22Rv1 (cell line): ENCODE measurements at regions not wholly inside any gene's neighbourhood (a gene's known extent, or its start where the extent isn't known, plus 50 kb on each side); places are given as distances from the start of the nearest gene placed in this dataset.

Source experiments
- H3K27ac ChIP-seq: fragments of 450-650 bp; 2 replicates; pipeline ENCODE4 v1.5.1; 2017
- ZFX ChIP-seq: fragments of 450-650 bp; IDR thresholded peaks from 2 replicates; pipeline ENCODE4 v1.6.1; 2017; ENCODE audit warnings: antibody characterized with exemption, borderline replicate concordance
- TF ChIP-seq, protein P1 (sequence below): fragments of 450-650 bp; IDR thresholded peaks from 2 replicates; pipeline ENCODE4 v1.5.1; 2017; ENCODE audit warnings: mild to moderate bottlenecking

DNA sequence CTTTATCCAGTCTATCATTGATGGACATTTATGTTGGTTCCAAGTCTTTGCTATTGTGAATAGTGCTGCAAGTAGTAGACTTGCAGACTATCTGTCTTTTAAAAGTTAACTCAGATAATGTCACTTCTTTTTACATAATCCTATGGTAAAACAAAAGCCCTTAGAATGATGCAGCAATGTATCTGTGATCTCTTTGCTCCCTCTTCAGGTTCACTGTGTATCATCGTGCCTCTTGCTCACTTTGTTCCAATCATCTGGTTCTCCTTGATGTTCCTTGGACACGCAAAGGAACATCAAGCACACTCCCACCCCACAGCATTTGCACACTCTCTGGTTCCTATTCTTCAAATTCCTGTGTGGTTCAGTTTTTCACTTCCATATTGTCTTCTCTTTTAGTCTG, 472.5 kb upstream of the ZNF804A start:
- TF ChIP-seq, protein P1, sequence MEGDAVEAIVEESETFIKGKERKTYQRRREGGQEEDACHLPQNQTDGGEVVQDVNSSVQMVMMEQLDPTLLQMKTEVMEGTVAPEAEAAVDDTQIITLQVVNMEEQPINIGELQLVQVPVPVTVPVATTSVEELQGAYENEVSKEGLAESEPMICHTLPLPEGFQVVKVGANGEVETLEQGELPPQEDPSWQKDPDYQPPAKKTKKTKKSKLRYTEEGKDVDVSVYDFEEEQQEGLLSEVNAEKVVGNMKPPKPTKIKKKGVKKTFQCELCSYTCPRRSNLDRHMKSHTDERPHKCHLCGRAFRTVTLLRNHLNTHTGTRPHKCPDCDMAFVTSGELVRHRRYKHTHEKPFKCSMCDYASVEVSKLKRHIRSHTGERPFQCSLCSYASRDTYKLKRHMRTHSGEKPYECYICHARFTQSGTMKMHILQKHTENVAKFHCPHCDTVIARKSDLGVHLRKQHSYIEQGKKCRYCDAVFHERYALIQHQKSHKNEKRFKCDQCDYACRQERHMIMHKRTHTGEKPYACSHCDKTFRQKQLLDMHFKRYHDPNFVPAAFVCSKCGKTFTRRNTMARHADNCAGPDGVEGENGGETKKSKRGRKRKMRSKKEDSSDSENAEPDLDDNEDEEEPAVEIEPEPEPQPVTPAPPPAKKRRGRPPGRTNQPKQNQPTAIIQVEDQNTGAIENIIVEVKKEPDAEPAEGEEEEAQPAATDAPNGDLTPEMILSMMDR, result no peak; the same call in 1 of the 2 replicates
- no peak for TF ChIP-seq ZFX
- H3K27ac ChIP-seq, result no peak overlapping the region

DNA sequence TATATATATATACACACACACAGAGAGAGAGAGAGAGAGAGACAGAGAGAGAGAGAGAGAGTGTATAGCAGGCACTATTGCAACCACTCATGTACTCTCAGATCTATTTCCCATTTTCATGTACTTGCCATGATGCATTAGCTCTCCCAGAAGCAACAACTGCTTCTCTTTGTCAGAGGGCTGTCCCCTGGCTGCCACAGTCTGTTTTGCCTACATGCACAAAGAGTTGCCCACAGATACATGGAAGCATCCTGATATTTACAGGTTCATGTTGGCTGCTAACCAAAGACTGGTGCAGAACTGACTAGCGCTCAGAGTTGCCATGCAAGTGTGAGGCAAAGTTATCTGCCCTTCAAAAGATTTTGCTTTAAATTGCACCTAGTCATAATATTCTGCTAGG, 469.3 kb upstream of the ZNF804A start:
- TF ChIP-seq ZFX, result no peak
- TF ChIP-seq, protein P1, result no peak
- no peak overlapping the region for H3K27ac ChIP-seq

DNA sequence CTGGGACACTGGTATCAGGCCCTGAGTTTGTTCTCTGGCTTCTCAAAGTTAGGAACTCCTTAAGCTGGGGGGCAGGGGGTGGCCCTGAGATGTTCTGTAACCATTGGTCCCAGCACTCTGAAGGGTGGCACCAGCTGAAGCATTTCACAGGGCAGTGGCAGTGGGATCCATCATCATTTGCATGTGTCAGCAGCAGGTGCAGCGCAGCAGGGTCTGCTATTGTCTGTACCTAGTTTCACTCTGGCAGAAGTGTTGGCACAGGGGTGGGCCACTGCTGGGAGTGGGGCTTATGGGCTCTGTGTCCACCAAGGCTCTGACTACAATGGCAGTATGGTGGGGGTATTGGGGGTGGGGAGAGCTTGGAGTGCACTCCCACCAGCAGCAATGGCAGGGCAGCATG, 460.4 kb upstream of the ZNF804A start:
- no peak overlapping the region for H3K27ac ChIP-seq
- TF ChIP-seq ZFX, result no peak
- TF ChIP-seq, protein P1, result no peak

DNA sequence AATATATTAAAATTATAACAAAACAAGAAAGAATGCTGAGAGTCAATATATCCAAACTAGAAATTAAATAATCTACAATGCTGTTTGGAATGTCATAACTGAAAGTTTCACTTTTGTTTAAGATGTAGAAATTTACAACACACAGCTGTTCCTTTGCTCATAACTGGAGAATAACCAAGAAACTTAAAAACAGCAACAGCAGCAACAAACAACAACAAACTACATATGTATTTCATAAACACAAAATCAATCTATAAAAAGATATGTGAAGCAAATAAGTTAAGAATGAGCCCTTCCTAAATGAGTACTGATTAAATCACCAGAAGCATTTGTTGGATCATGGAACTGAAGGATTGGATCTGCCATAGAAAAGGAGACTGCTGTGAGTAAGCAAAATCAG, 456.5 kb upstream of the ZNF804A start:
- H3K27ac ChIP-seq, result no peak overlapping the region
- no peak for TF ChIP-seq ZFX
- TF ChIP-seq, protein P1, result no peak

DNA sequence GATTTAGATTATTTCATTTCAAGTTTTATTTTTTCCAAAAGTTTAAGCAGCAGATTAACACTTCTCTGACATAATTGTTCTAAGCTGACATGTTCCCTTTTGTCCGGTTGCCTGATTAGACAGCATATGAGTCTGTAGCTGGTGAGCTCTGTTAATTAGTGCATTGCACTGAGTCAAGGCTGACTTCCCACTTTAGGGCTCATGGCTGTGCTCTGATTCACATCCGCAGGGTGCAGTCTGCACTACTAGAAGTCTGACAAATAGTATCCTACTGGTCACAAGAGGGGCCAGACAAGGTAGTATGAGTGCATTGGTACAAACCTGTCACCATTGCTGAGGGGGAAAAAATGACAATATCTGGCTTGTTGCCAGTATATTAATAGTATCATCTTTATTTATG, 443.9 kb upstream of the ZNF804A start:
- TF ChIP-seq, protein P1, result no peak
- TF ChIP-seq ZFX, result no peak
- no peak overlapping the region for H3K27ac ChIP-seq

DNA sequence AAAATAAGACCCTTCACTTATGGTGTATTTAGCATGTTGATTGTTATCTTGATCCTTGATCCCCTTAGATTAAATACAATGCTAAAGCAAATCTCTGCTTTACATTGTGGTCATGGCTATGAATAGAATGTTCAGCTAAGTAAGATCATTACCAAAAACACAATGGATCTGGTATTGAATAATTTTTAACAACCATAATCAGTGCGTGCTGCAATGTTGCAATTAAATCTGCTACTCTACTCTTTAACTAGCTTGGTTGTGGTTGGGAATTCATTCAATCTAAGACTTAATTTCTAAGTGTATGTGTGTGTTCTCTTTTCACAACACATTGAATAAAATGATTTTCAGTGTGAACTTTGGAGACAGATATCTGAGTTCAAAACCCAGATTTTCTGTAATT, 442.5 kb upstream of the ZNF804A start:
- H3K27ac ChIP-seq, result no peak overlapping the region
- TF ChIP-seq, protein P1, result no peak
- no peak for TF ChIP-seq ZFX

DNA sequence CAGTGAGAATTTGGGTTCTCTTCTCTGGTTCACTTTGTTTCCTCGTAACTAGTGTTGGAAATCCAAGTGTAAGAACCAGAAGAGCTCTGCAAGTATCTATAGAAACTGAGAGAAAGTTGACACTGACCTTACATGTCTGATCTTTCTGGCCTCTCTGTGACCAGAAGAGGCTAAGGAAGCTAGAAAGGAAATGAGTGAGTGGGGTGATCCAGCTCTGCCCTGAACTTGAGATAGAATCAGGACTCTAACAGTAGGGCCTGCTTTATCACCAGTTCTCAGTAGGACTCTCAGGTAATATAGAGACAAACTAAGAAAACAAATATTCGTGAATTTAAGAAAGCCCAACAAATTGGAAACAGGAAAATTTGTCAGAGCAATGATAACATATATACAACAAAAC, 441.2 kb upstream of the ZNF804A start:
- no peak for TF ChIP-seq ZFX
- TF ChIP-seq, protein P1, result no peak
- no peak overlapping the region for H3K27ac ChIP-seq
